Prostate gland (tissue), 2 donors: ENCODE measurements at regions not wholly inside any gene's neighbourhood (a gene's known extent, or its start where the extent isn't known, plus 50 kb on each side); places are given as distances from the start of the nearest gene placed in this dataset.

Source experiments
- POLR2A ChIP-seq: fragments of 450-650 bp; IDR thresholded peaks from one replicate; pipeline ENCODE4 v1.6.1; 2016; ENCODE audit warnings: antibody characterized with exemption, mild to moderate bottlenecking
- TF ChIP-seq, protein P1 (sequence below), 4 experiments: fragments of 200-600 bp in 2 of 4; fragments of 450-650 bp in 2 of 4; sonication (generic) in 2 of 4; IDR thresholded peaks; 1 replicate in 3 of 4; 2 replicates in 1 of 4; pipeline ENCODE4 v1.5.1; 2016 to 2019; ENCODE audit warnings: antibody characterized with exemption in 4 of 4, mild to moderate bottlenecking in 2 of 4, moderate library complexity in 2 of 4

DNA sequence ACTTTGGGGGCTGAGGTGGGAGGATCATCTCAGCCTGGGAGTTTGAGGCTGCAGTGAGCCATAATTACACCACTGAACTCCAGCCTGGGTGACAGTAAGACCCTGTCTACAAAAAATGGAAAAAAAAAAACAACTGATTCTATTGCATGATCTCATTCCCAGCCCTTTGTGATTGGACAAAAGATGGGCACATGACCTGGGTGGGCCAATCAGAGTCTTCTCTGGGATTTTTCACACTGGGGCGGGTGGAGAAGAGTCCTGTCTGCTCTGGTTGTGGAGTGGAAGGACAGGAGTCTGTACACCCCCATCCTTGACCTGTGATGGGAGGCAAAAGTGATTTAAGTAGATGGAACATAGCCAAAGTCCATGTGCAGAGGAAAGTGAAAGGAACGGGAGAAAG, 170.5 kb downstream of the UQCRFS1 start:
- TF ChIP-seq, protein P1, sequence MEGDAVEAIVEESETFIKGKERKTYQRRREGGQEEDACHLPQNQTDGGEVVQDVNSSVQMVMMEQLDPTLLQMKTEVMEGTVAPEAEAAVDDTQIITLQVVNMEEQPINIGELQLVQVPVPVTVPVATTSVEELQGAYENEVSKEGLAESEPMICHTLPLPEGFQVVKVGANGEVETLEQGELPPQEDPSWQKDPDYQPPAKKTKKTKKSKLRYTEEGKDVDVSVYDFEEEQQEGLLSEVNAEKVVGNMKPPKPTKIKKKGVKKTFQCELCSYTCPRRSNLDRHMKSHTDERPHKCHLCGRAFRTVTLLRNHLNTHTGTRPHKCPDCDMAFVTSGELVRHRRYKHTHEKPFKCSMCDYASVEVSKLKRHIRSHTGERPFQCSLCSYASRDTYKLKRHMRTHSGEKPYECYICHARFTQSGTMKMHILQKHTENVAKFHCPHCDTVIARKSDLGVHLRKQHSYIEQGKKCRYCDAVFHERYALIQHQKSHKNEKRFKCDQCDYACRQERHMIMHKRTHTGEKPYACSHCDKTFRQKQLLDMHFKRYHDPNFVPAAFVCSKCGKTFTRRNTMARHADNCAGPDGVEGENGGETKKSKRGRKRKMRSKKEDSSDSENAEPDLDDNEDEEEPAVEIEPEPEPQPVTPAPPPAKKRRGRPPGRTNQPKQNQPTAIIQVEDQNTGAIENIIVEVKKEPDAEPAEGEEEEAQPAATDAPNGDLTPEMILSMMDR (IDR thresholded peaks at IDR 0.05), result no peak
- TF ChIP-seq POLR2A, result no peak
